MM.1S (cell line): ENCODE measurements at regions not wholly inside any gene's neighbourhood (a gene's known extent, or its start where the extent isn't known, plus 50 kb on each side); places are given as distances from the start of the nearest gene placed in this dataset.

Experiments
- DNase-seq: peaks from one replicate; pipeline ENCODE4 v3.0.0-alpha.2; 2015
- H2AFZ ChIP-seq: fragments of 300-600 bp; sonication (generic); 2 replicates; pipeline ENCODE4 v1.6.0; 2016; ENCODE audit warnings: antibody characterized with exemption, low read length
- H3F3A ChIP-seq: fragments of 300-600 bp; sonication (generic); 2 replicates; pipeline ENCODE4 v1.6.1; 2016; ENCODE audit warnings: mild to moderate bottlenecking, antibody characterized with exemption, low read length, moderate library complexity, mixed read lengths; ENCODE audit not compliant: insufficient read depth
- H3K27ac ChIP-seq: fragments of 300-600 bp; sonication (generic); 2 replicates; pipeline ENCODE4 v1.5.1; 2016; ENCODE audit warnings: mild to moderate bottlenecking, low read length
- H3K27me3 ChIP-seq: fragments of 300-600 bp; sonication (generic); replicated peaks from 2 replicates; pipeline ENCODE4 v1.6.0; 2016; ENCODE audit warnings: low read length; ENCODE audit not compliant: insufficient read depth
- H3K36me3 ChIP-seq: fragments of 300-600 bp; sonication (generic); replicated peaks from 2 replicates; pipeline ENCODE4 v1.6.1; 2016; ENCODE audit warnings: mild to moderate bottlenecking, low read length, mixed read lengths; ENCODE audit not compliant: insufficient read depth
- H3K4me1 ChIP-seq: fragments of 300-600 bp; sonication (generic); 2 replicates; pipeline ENCODE4 v1.6.1; 2016; ENCODE audit warnings: low read length, mixed read lengths
- H3K4me2 ChIP-seq: fragments of 300-600 bp; sonication (generic); 2 replicates; pipeline ENCODE4 v1.6.0; 2016; ENCODE audit warnings: low read depth, low read length
- H3K4me3 ChIP-seq: fragments of 300-600 bp; sonication (generic); 2 replicates; pipeline ENCODE4 v1.5.1; 2016; ENCODE audit warnings: low read length, mixed read lengths
- H3K79me2 ChIP-seq: fragments of 300-600 bp; sonication (generic); 2 replicates; pipeline ENCODE4 v1.6.1; 2016; ENCODE audit warnings: mixed run types, low read length, mixed read lengths
- H3K9ac ChIP-seq: fragments of 300-600 bp; sonication (generic); 2 replicates; pipeline ENCODE4 v1.6.1; 2016; ENCODE audit warnings: low read length, mixed read lengths
- H3K9me2 ChIP-seq: fragments of 300-600 bp; sonication (generic); replicated peaks from 2 replicates; pipeline ENCODE4 v1.6.1; 2016; ENCODE audit warnings: mild to moderate bottlenecking, low read length, mixed read lengths; ENCODE audit not compliant: insufficient read depth
- H3K9me3 ChIP-seq: fragments of 300-600 bp; sonication (generic); replicated peaks from 2 replicates; pipeline ENCODE4 v1.6.1; 2016; ENCODE audit warnings: mild to moderate bottlenecking, low read length, mixed read lengths; ENCODE audit not compliant: insufficient read depth
- H4K20me1 ChIP-seq: fragments of 300-600 bp; sonication (generic); 2 replicates; pipeline ENCODE4 v1.6.1; 2016; ENCODE audit warnings: mild to moderate bottlenecking, low read length, moderate library complexity, mixed read lengths; ENCODE audit not compliant: insufficient read depth
- CTCF ChIP-seq: fragments of 300-600 bp; sonication (generic); IDR thresholded peaks from 2 replicates; pipeline ENCODE4 v1.5.1; 2016; ENCODE audit warnings: antibody characterized with exemption, low read length, mixed read lengths
- EZH2 ChIP-seq: fragments of 300-600 bp; sonication (generic); optimal IDR thresholded peaks from 2 replicates; pipeline ENCODE3; 2017; ENCODE audit warnings: low read depth, mild to moderate bottlenecking, antibody characterized with exemption, low read length, mixed read lengths
- EZH2phosphoT487 ChIP-seq: fragments of 300-600 bp; sonication (generic); IDR thresholded peaks from 2 replicates; pipeline ENCODE4 v1.6.1; 2018; ENCODE audit warnings: antibody characterized with exemption, low read length

- no peaks in the 10 kb centered on the region for H3K9me2 ChIP-seq
- no peak overlapping the region for H3K9ac ChIP-seq
- H3K4me2 ChIP-seq, result no peak overlapping the region
- no peak overlapping the region for H3K4me3 ChIP-seq
- no peak overlapping the region for H3K27ac ChIP-seq
- no peak overlapping the region for H2AFZ ChIP-seq
- no peaks in the 10 kb centered on the region for H3K9me3 ChIP-seq
- no peaks in the 10 kb centered on the region; the same call in 1 of the 2 replicates for H4K20me1 ChIP-seq
- no peak for DNase-seq
- no peak for TF ChIP-seq EZH2phosphoT487
- no peak for TF ChIP-seq CTCF
- no peak for TF ChIP-seq EZH2
- H3F3A ChIP-seq, result no peaks in the 10 kb centered on the region
- H3K27me3 ChIP-seq, result peaks cover 91% of the 10 kb centered on the region
- H3K79me2 ChIP-seq, result no peaks in the 10 kb centered on the region
- no peaks in the 10 kb centered on the region for H3K4me1 ChIP-seq
- no peaks in the 10 kb centered on the region for H3K36me3 ChIP-seq
Observed at GRCh38 chr11:70582886-70583641, 184.7 kb downstream of the CTTN start.

- H3K9me3 ChIP-seq, result no peaks in the 10 kb centered on the region
- DNase-seq, result no peak
- H2AFZ ChIP-seq, result no peak overlapping the region
- no peaks in the 10 kb centered on the region for H3K4me1 ChIP-seq
- no peaks in the 10 kb centered on the region for H3F3A ChIP-seq
- H4K20me1 ChIP-seq, result no peaks in the 10 kb centered on the region; the same call in 1 of the 2 replicates
- peaks cover 85% of the 10 kb centered on the region for H3K27me3 ChIP-seq
- H3K9me2 ChIP-seq, result no peaks in the 10 kb centered on the region
- H3K36me3 ChIP-seq, result no peaks in the 10 kb centered on the region
- no peaks in the 10 kb centered on the region for H3K79me2 ChIP-seq
- TF ChIP-seq CTCF (no peak), EZH2phosphoT487 (no peak), EZH2 (no peak)
- H3K4me3 ChIP-seq, result no peak overlapping the region
- H3K4me2 ChIP-seq, result no peak overlapping the region
- no peak overlapping the region for H3K27ac ChIP-seq
- H3K9ac ChIP-seq, result no peak overlapping the region
Observed at GRCh38 chr11:70583781-70584218, 185.5 kb downstream of the CTTN start.

GRCh38 chr11:70584498-70585235 lies 186.3 kb downstream of the CTTN start:
- TF ChIP-seq CTCF, result no peak
- TF ChIP-seq EZH2phosphoT487, result no peak
- no peak for TF ChIP-seq EZH2
- H3K4me2 ChIP-seq, result no peak overlapping the region
- peaks cover 83% of the 10 kb centered on the region for H3K27me3 ChIP-seq
- DNase-seq, result no peak
- no peaks in the 10 kb centered on the region for H3K9me2 ChIP-seq
- no peaks in the 10 kb centered on the region for H3K9me3 ChIP-seq
- no peak overlapping the region for H3K27ac ChIP-seq
- H4K20me1 ChIP-seq, result no peaks in the 10 kb centered on the region; the same call in 1 of the 2 replicates
- no peak overlapping the region for H3K9ac ChIP-seq
- H3K4me1 ChIP-seq, result no peaks in the 10 kb centered on the region
- H3F3A ChIP-seq, result no peaks in the 10 kb centered on the region
- H3K36me3 ChIP-seq, result no peaks in the 10 kb centered on the region
- H2AFZ ChIP-seq, result no peak overlapping the region
- H3K4me3 ChIP-seq, result no peak overlapping the region
- no peaks in the 10 kb centered on the region for H3K79me2 ChIP-seq
